ENCODE measurements at regions not wholly inside any gene's neighbourhood (a gene's known extent, or its start where the extent isn't known, plus 50 kb on each side); places are given as distances from the start of the nearest gene placed in this dataset.

DNA sequence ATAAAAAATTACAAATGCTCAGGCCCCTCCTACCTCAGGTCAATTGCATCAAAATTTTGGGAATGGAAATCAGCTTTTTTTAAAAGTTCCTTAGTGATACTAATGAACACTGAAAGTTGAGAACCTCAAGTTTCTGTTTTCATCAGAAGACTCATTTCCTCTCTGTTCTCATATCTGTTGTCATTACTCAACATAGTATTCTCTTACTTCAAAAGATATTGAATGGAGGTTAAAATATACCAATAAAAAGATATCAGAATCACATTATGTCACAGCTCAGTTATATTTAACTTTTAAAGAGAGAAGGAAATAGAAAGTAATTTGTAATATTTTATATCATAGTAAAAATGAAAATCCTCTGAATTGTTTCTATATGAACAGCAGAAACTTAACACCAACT, 959.4 kb upstream of the LRRTM1 start:
- H3K9me3 ChIP-seq (ENCODE audit: low read length) = no peaks in the 10 kb centered on the region
- ATAC-seq (no peak), DNase-seq (no peak)
- peaks cover 20% of the 10 kb centered on the region for H3K4me1 ChIP-seq (ENCODE audit: insufficient read depth, low read length)
- TF ChIP-seq EZH2phosphoT487 (IDR thresholded peaks at IDR 0.05; ENCODE audit: borderline replicate concordance, low read length) (no peak), EZH2 (IDR thresholded peaks at IDR 0.05; ENCODE audit: low read length, unreplicated experiment) (no peak)
- TF ChIP-seq, protein P1, sequence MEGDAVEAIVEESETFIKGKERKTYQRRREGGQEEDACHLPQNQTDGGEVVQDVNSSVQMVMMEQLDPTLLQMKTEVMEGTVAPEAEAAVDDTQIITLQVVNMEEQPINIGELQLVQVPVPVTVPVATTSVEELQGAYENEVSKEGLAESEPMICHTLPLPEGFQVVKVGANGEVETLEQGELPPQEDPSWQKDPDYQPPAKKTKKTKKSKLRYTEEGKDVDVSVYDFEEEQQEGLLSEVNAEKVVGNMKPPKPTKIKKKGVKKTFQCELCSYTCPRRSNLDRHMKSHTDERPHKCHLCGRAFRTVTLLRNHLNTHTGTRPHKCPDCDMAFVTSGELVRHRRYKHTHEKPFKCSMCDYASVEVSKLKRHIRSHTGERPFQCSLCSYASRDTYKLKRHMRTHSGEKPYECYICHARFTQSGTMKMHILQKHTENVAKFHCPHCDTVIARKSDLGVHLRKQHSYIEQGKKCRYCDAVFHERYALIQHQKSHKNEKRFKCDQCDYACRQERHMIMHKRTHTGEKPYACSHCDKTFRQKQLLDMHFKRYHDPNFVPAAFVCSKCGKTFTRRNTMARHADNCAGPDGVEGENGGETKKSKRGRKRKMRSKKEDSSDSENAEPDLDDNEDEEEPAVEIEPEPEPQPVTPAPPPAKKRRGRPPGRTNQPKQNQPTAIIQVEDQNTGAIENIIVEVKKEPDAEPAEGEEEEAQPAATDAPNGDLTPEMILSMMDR (conservative IDR thresholded peaks at IDR 0.05; ENCODE audit: low read depth, low read length) = no peak
- no peak overlapping the region for H2AFZ ChIP-seq (ENCODE audit: low read length)
- intact Hi-C loops (cut with micrococcal nuclease) = loop anchor here (10.0 kb wide), 1 partner anchor 631 kb away; no protein-coding TSS in a partner anchor
- H3K36me3 ChIP-seq (ENCODE audit: low read depth, low read length) = no peaks in the 10 kb centered on the region
- H3K9ac ChIP-seq (ENCODE audit: low read length) = no peak overlapping the region
- no peak overlapping the region for H3K27ac ChIP-seq (ENCODE audit: low read length)
- CTCF ChIA-PET = no interaction called here
- no TSS peak for BruUV-seq (replicated peaks)
- no peaks in the 10 kb centered on the region for H4K20me1 ChIP-seq (ENCODE audit: low read length)
- H3K27me3 ChIP-seq (ENCODE audit: low read length) = no peaks in the 10 kb centered on the region
- no peaks in the 10 kb centered on the region for H3K79me2 ChIP-seq (ENCODE audit: low read length)
- H3K9me2 ChIP-seq (replicated peaks; ENCODE audit: low read length) = no peaks in the 10 kb centered on the region
- no peaks in the 10 kb centered on the region for H3F3A ChIP-seq (ENCODE audit: low read length, unreplicated experiment)
- H3K4me3 ChIP-seq (ENCODE audit: low read length) = no peak overlapping the region
- H3K4me2 ChIP-seq (ENCODE audit: low read length) = no peak overlapping the region
- POLR2A ChIA-PET (ENCODE audit: unreplicated experiment) = no interaction called here

DNA sequence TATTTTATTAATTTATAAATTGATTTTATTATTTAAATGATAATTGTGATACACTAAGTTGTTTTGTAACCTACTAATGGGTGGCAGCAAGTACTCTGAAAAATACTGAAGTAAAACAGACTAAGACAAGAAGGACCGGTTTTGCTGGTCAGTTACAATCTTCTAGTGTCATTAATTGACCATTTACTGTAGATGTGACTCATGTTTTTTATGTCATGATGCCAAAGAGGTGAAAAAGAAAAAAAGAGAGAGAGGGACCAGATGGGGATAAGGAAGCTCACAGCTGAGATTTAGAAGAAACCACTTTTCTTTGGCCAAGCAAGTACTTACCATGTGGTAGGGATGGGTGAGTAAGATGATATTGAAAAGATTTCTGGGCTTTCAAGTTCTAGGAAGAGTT, 955.8 kb upstream of the LRRTM1 start:
- ATAC-seq = peak; percentile 56
- TF ChIP-seq EZH2 (IDR thresholded peaks at IDR 0.05; ENCODE audit: low read length, unreplicated experiment) (no peak), EZH2phosphoT487 (IDR thresholded peaks at IDR 0.05; ENCODE audit: borderline replicate concordance, low read length) (no peak)
- TF ChIP-seq, protein P1 (conservative IDR thresholded peaks at IDR 0.05; ENCODE audit: low read depth, low read length) = no peak

DNA sequence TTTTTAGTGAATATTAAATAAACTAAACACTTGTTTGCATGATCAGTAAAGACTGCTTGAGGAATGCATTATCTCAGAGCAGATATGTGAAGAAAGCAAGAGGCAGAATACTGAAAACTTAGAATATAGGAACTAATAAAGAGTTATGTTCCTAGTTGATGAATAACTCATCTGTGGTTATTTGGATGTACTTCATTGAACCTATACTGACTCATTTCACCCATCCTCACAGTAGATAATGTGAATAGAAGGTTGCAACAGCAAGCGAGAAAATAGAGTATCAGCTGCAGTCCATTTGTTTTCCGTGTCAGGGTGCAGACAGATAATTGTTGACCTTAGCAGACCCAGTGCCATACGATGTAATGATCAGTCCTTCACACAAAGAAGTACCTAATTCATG, 945.7 kb upstream of the LRRTM1 start:
- Histone ChIP-seq H3K27ac (ENCODE audit: low read length) (no peak overlapping the region), H3K4me2 (ENCODE audit: low read length) (no peak overlapping the region), H3K27me3 (ENCODE audit: low read length) (no peaks in the 10 kb centered on the region), H3K36me3 (ENCODE audit: low read depth, low read length) (no peaks in the 10 kb centered on the region), H3K9me3 (ENCODE audit: low read length) (no peaks in the 10 kb centered on the region), H3F3A (ENCODE audit: low read length, unreplicated experiment) (no peaks in the 10 kb centered on the region), H3K79me2 (ENCODE audit: low read length) (no peaks in the 10 kb centered on the region), H3K9me2 (replicated peaks; ENCODE audit: low read length) (no peaks in the 10 kb centered on the region), H3K4me3 (ENCODE audit: low read length) (no peak overlapping the region), H3K4me1 (ENCODE audit: insufficient read depth, low read length) (no peaks in the 10 kb centered on the region), H3K9ac (ENCODE audit: low read length) (no peak overlapping the region), H2AFZ (ENCODE audit: low read length) (no peak overlapping the region), H4K20me1 (ENCODE audit: low read length) (no peaks in the 10 kb centered on the region)
- BruUV-seq (replicated peaks) = no TSS peak
- POLR2A ChIA-PET (ENCODE audit: unreplicated experiment) = no interaction called here
- no peak for DNase-seq
- no peak for ATAC-seq
- CTCF ChIA-PET = no interaction called here
- intact Hi-C loops (cut with micrococcal nuclease) = no loop called here
- TF ChIP-seq, protein P1 (conservative IDR thresholded peaks at IDR 0.05; ENCODE audit: low read depth, low read length) = no peak
- no peak for TF ChIP-seq EZH2 (IDR thresholded peaks at IDR 0.05; ENCODE audit: low read length, unreplicated experiment)
- TF ChIP-seq EZH2phosphoT487 (IDR thresholded peaks at IDR 0.05; ENCODE audit: borderline replicate concordance, low read length) = no peak

More for the DNA sequence above, 955.8 kb upstream of the LRRTM1 start:
- Histone ChIP-seq H3K36me3 (ENCODE audit: low read depth, low read length) (no peaks in the 10 kb centered on the region), H3K4me3 (ENCODE audit: low read length) (no peak overlapping the region), H3K4me1 (ENCODE audit: insufficient read depth, low read length) (peaks cover 20% of the 10 kb centered on the region), H3K27ac (ENCODE audit: low read length) (no peak overlapping the region), H3K79me2 (ENCODE audit: low read length) (no peaks in the 10 kb centered on the region), H3K9ac (ENCODE audit: low read length) (no peak overlapping the region), H3K9me2 (replicated peaks; ENCODE audit: low read length) (no peaks in the 10 kb centered on the region), H3K9me3 (ENCODE audit: low read length) (no peaks in the 10 kb centered on the region), H2AFZ (ENCODE audit: low read length) (no peak overlapping the region), H4K20me1 (ENCODE audit: low read length) (no peaks in the 10 kb centered on the region), H3K4me2 (ENCODE audit: low read length) (0 out of 2 replicates have a peak overlapping the region, but pooled peaks have one; percentile 27), H3K27me3 (ENCODE audit: low read length) (no peaks in the 10 kb centered on the region), H3F3A (ENCODE audit: low read length, unreplicated experiment) (no peaks in the 10 kb centered on the region)
- no TSS peak for BruUV-seq (replicated peaks)
- ChIA-PET CTCF (no interaction called here), POLR2A (ENCODE audit: unreplicated experiment) (no interaction called here)
- peak; percentile 89 for DNase-seq
- intact Hi-C loops (cut with micrococcal nuclease) = loop anchor here (10.0 kb wide), 1 partner anchor 634 kb away; no protein-coding TSS in a partner anchor
